Trophoblast cell (in vitro differentiated cells and primary cell): ENCODE measurements at regions not wholly inside any gene's neighbourhood (a gene's known extent, or its start where the extent isn't known, plus 50 kb on each side); places are given as distances from the start of the nearest gene placed in this dataset.

Experiments used
- DNase-seq, 2 donors: peaks; one replicate each; pipeline ENCODE4 v3.0.0-alpha.2; 2016
- H2AFZ ChIP-seq: 2 replicates; pipeline ENCODE4 v1.6.1; 2013; ENCODE audit warnings: low read length, moderate library complexity, mild to moderate bottlenecking; ENCODE audit not compliant: insufficient read depth, poor library complexity
- H2AK5ac ChIP-seq: 2 replicates; pipeline ENCODE4 v1.6.1; 2013; ENCODE audit warnings: mild to moderate bottlenecking, low read length
- H2BK120ac ChIP-seq: 2 replicates; pipeline ENCODE4 v1.6.1; 2013; ENCODE audit warnings: low read length, mild to moderate bottlenecking, moderate library complexity; ENCODE audit not compliant: insufficient read depth, poor library complexity
- H2BK12ac ChIP-seq: 2 replicates; pipeline ENCODE4 v1.6.1; 2013; ENCODE audit warnings: mild to moderate bottlenecking, low read length, moderate library complexity
- H2BK5ac ChIP-seq: 2 replicates; pipeline ENCODE4 v1.6.1; 2013; ENCODE audit warnings: low read length, low read depth, moderate library complexity, mild to moderate bottlenecking; ENCODE audit not compliant: poor library complexity
- H3K14ac ChIP-seq: 2 replicates; pipeline ENCODE4 v1.6.1; 2013; ENCODE audit warnings: mild to moderate bottlenecking, low read length
- H3K18ac ChIP-seq: 2 replicates; pipeline ENCODE4 v1.6.1; 2013; ENCODE audit warnings: mild to moderate bottlenecking, low read length
- H3K23ac ChIP-seq: 2 replicates; pipeline ENCODE4 v1.6.1; 2013; ENCODE audit warnings: low read length
- H3K27ac ChIP-seq: 2 replicates; pipeline ENCODE4 v1.5.1; 2013; ENCODE audit warnings: low read depth, mild to moderate bottlenecking, inconsistent platforms, low read length, moderate library complexity
- H3K27me3 ChIP-seq: 2 replicates; pipeline ENCODE4 v1.6.1; 2013; ENCODE audit warnings: inconsistent platforms, mild to moderate bottlenecking, low read length, moderate library complexity; ENCODE audit not compliant: insufficient read depth
- H3K36me3 ChIP-seq, 2 experiments: 1 replicate in 1 of 2; 2 replicates in 1 of 2; pipeline ENCODE4 v1.6.1; 2013; ENCODE audit warnings: low read length in 2 of 2, mild to moderate bottlenecking in 2 of 2, moderate library complexity in 1 of 2; ENCODE audit not compliant: insufficient read depth in 2 of 2, control insufficient read depth in 1 of 2
- H3K4ac ChIP-seq: 2 replicates; pipeline ENCODE4 v1.6.1; 2013; ENCODE audit warnings: low read depth, mild to moderate bottlenecking, low read length, moderate library complexity
- H3K4me1 ChIP-seq, 2 experiments: 1 replicate in 1 of 2; 2 replicates in 1 of 2; pipeline ENCODE4 v1.6.1; 2013; ENCODE audit warnings: low read length in 2 of 2, mild to moderate bottlenecking in 2 of 2, moderate library complexity in 1 of 2; ENCODE audit not compliant: insufficient read depth in 2 of 2, control insufficient read depth in 1 of 2
- H3K4me2 ChIP-seq: 2 replicates; pipeline ENCODE4 v1.6.1; 2013; ENCODE audit warnings: inconsistent platforms, mild to moderate bottlenecking, low read length, moderate library complexity
- H3K4me3 ChIP-seq: 2 replicates; pipeline ENCODE4 v1.5.1; 2013; ENCODE audit warnings: mild to moderate bottlenecking, low read depth, low read length, inconsistent platforms
- H3K79me1 ChIP-seq: one replicate; pipeline ENCODE4 v1.6.1; 2013; ENCODE audit warnings: low read length
- H3K79me2 ChIP-seq: 2 replicates; pipeline ENCODE4 v1.6.1; 2013; ENCODE audit warnings: low read length, mild to moderate bottlenecking; ENCODE audit not compliant: control insufficient read depth, insufficient read depth, poor library complexity
- H3K9ac ChIP-seq: 2 replicates; pipeline ENCODE4 v1.6.1; 2013; ENCODE audit warnings: mild to moderate bottlenecking, low read length
- H3K9me3 ChIP-seq: 2 replicates; pipeline ENCODE4 v1.6.1; 2013; ENCODE audit warnings: low read depth, mild to moderate bottlenecking, control low read depth, inconsistent platforms, low read length; ENCODE audit not compliant: insufficient read depth
- H4K12ac ChIP-seq: 2 replicates; pipeline ENCODE4 v1.6.1; 2013; ENCODE audit warnings: low read depth, mild to moderate bottlenecking, low read length, moderate library complexity
- H4K8ac ChIP-seq: 2 replicates; pipeline ENCODE4 v1.6.1; 2013; ENCODE audit warnings: low read depth, mild to moderate bottlenecking, low read length, moderate library complexity
- H4K91ac ChIP-seq: one replicate; pipeline ENCODE4 v1.6.1; 2013; ENCODE audit warnings: low read depth, mild to moderate bottlenecking, low read length, moderate library complexity
- WGBS: extraction: QIAGEN DNeasy Blood & Tissue Kit; methylation state at CpG from one replicate; pipeline ENCODE4 v1.1.7; 2013; ENCODE audit warnings: missing lambda C conversion rate; ENCODE audit not compliant: insufficient read length, insufficient coverage; ENCODE audit errors: extremely low coverage; 5-methylcytosine and 5-hydroxymethylcytosine counted together

DNA sequence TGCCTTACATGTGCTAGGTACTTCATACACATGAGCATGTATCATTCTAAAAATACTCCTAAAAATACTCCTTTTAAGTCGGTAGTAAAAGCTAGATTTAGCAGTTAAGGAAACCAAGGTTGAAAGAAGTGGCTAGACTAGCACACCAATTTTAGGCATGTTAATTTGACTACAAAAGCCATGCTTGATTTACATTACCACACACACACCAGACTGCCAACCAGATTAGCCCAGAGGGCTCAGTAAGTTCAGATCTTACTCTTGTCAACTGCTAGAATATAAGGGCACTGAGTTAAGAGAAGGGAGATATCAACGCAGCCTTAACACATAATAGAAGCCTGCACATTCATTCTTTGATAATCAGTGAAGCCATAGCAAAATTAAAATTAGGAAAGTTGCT is 117.9 kb downstream of the MID1IP1 start:
- H2AK5ac ChIP-seq = no peak overlapping the region
- H2AFZ ChIP-seq = no peak overlapping the region
- no peak overlapping the region for H4K12ac ChIP-seq
- H3K23ac ChIP-seq = no peak overlapping the region
- no peaks in the 10 kb centered on the region for H3K79me1 ChIP-seq
- no peak overlapping the region for H4K8ac ChIP-seq
- no peak overlapping the region for H3K9ac ChIP-seq
- no peak overlapping the region for H3K4me2 ChIP-seq
- no peaks in the 10 kb centered on the region for H3K79me2 ChIP-seq
- no peaks in the 10 kb centered on the region for H3K36me3 ChIP-seq
- no peak overlapping the region for H4K91ac ChIP-seq
- H3K27ac ChIP-seq = no peak overlapping the region
- no peak for DNase-seq
- H3K14ac ChIP-seq = no peak overlapping the region
- H2BK12ac ChIP-seq = no peak overlapping the region
- no peak overlapping the region for H3K4me3 ChIP-seq
- H3K27me3 ChIP-seq = no peaks in the 10 kb centered on the region
- no peak overlapping the region for H2BK120ac ChIP-seq
- no peaks in the 10 kb centered on the region for H3K4me1 ChIP-seq
- WGBS = no CpG with 5 or more reads among the region's 2 CpGs
- H2BK5ac ChIP-seq = no peak overlapping the region
- H3K18ac ChIP-seq = no peak overlapping the region
- H3K4ac ChIP-seq = no peak overlapping the region
- H3K9me3 ChIP-seq = no peaks in the 10 kb centered on the region

DNA sequence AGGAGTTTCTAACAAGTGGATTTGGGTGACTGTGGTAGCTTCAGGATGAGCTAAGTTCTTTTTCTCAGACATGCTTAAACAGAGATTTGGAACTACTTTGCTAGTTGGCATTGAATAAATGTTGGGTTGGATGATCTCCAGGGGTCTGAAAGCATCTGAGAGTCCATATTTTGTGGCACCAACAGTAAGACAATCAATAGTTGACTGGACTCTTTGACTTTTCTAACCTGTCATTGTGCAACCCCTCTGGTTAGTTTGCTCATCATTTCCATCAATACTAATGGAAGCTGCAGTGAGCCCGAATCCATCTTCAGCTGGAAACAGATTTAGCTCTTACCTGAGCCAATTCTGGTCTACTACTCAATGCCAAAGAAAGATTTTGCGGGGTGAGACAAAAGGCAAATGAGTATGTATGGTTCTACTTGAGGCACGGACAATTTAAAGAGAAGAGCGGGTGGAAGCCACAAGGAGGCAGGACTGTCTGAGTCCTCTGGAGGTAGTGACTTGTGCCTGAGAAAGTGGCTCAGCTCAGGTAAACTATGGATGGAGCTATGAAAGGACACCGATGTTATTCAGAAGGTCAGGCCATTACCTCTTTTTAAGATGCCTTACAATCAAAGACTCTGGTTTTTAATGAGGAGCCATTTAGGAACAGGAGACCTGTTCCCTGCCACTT is 118.7 kb downstream of the MID1IP1 start:
- no peaks in the 10 kb centered on the region for H3K79me1 ChIP-seq
- no peak for DNase-seq
- H3K4me1 ChIP-seq = no peaks in the 10 kb centered on the region
- H3K23ac ChIP-seq = no peak overlapping the region
- no peak overlapping the region for H3K14ac ChIP-seq
- H3K27ac ChIP-seq = no peak overlapping the region
- no peak overlapping the region for H3K4ac ChIP-seq
- H3K4me2 ChIP-seq = no peak overlapping the region
- no CpG with 5 or more reads among the region's 5 CpGs for WGBS
- no peak overlapping the region for H2BK5ac ChIP-seq
- no peaks in the 10 kb centered on the region for H3K27me3 ChIP-seq
- no peaks in the 10 kb centered on the region for H3K36me3 ChIP-seq
- H4K12ac ChIP-seq = no peak overlapping the region
- H4K8ac ChIP-seq = no peak overlapping the region
- no peaks in the 10 kb centered on the region for H3K79me2 ChIP-seq
- no peak overlapping the region for H2BK12ac ChIP-seq
- H3K4me3 ChIP-seq = no peak overlapping the region
- H2AK5ac ChIP-seq = no peak overlapping the region
- no peak overlapping the region for H4K91ac ChIP-seq
- no peak overlapping the region for H2BK120ac ChIP-seq
- no peak overlapping the region for H2AFZ ChIP-seq
- H3K18ac ChIP-seq = no peak overlapping the region
- H3K9ac ChIP-seq = no peak overlapping the region
- H3K9me3 ChIP-seq = no peaks in the 10 kb centered on the region

DNA sequence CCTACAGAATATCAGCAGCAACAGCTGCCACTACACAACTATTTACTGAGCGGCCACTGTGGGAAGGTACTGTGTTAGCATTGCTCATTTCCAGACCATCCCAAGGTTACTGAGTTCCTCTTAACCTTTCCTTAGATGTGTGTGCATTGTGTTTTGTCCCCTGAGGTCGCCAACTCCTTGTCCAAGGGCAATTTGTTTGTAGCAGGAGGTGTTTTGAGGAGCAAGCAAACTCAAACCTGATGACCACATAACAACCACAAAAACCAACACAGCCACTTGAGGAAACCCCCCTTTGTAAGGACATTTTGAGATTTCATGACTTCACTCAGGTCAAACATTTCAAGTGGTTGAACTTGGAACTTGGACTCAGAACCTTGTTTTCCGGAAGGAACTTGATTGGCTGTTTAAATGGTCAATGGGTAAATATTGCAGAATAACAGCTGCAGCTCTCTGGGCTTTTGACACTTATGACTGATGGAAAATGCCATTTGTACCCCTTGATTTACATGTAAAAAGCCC is 122.3 kb downstream of the MID1IP1 start:
- no peaks in the 10 kb centered on the region for H3K9me3 ChIP-seq
- H3K79me1 ChIP-seq = no peaks in the 10 kb centered on the region
- DNase-seq = no peak
- no peak overlapping the region for H3K27ac ChIP-seq
- H2BK12ac ChIP-seq = no peak overlapping the region
- H2BK120ac ChIP-seq = no peak overlapping the region
- no peak overlapping the region for H4K12ac ChIP-seq
- H2BK5ac ChIP-seq = no peak overlapping the region
- no peak overlapping the region for H3K18ac ChIP-seq
- no peak overlapping the region for H3K9ac ChIP-seq
- no peak overlapping the region for H2AK5ac ChIP-seq
- H4K91ac ChIP-seq = no peak overlapping the region
- H3K14ac ChIP-seq = no peak overlapping the region
- no peak overlapping the region for H2AFZ ChIP-seq
- H3K23ac ChIP-seq = no peak overlapping the region
- peaks cover 0 to 3% of the 10 kb centered on the region in 2 experiments for H3K4me1 ChIP-seq
- H3K79me2 ChIP-seq = no peaks in the 10 kb centered on the region
- no peaks in the 10 kb centered on the region for H3K36me3 ChIP-seq
- no peak overlapping the region for H3K4me2 ChIP-seq
- no CpG with 5 or more reads among the region's 3 CpGs for WGBS
- no peaks in the 10 kb centered on the region for H3K27me3 ChIP-seq
- no peak overlapping the region for H3K4me3 ChIP-seq
- no peak overlapping the region for H3K4ac ChIP-seq
- H4K8ac ChIP-seq = no peak overlapping the region

DNA sequence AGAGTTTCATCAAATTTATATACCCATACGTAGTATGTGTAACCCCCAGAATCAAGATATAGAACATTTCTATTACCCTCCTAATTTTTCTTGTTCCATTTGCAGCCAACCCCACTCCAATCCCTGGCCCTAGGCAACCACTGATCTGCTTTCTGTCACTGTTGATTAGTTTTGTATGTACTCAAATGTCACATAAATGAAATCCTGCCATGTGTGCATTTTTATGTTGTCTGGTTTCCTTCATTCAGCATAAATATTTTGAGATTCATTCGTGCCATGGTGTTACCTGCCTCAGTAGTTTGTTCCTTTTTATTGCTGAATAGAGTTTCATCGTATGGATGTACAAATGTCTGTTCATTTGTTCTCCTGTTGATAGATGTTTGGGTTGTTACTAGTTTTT is 126.3 kb downstream of the MID1IP1 start:
- H2BK5ac ChIP-seq = no peak overlapping the region
- no peak overlapping the region for H3K14ac ChIP-seq
- WGBS = no CpG with 5 or more reads among the region's 3 CpGs
- H4K8ac ChIP-seq = no peak overlapping the region
- H3K23ac ChIP-seq = no peak overlapping the region
- no peak overlapping the region for H3K4ac ChIP-seq
- H3K9ac ChIP-seq = no peak overlapping the region
- no peak overlapping the region for H2AFZ ChIP-seq
- no peak for DNase-seq
- no peak overlapping the region for H3K27ac ChIP-seq
- H3K27me3 ChIP-seq = no peaks in the 10 kb centered on the region
- no peak overlapping the region for H2BK120ac ChIP-seq
- no peaks in the 10 kb centered on the region for H3K36me3 ChIP-seq
- H3K79me2 ChIP-seq = no peaks in the 10 kb centered on the region
- no peak overlapping the region for H2AK5ac ChIP-seq
- H3K4me3 ChIP-seq = no peak overlapping the region
- no peak overlapping the region for H3K4me2 ChIP-seq
- H3K79me1 ChIP-seq = no peaks in the 10 kb centered on the region
- no peak overlapping the region for H2BK12ac ChIP-seq
- H3K9me3 ChIP-seq = no peaks in the 10 kb centered on the region
- no peak overlapping the region for H4K91ac ChIP-seq
- H3K4me1 ChIP-seq = peaks cover 0 to 7% of the 10 kb centered on the region in 2 experiments
- no peak overlapping the region for H3K18ac ChIP-seq
- no peak overlapping the region for H4K12ac ChIP-seq
